GM10266 (cell line): ENCODE measurements at regions not wholly inside any gene's neighbourhood (a gene's known extent, or its start where the extent isn't known, plus 50 kb on each side); places are given as distances from the start of the nearest gene placed in this dataset.
A peak's percentile ranks its signal among the peaks of the same experiment; 100 is the strongest.

ENCODE experiments used
- DNase-seq: peaks from one replicate; pipeline ENCODE4 v3.0.0; 2012; ENCODE audit errors: extremely low spot score
- TF ChIP-seq, protein P1 (sequence below): IDR thresholded peaks from 2 replicates; pipeline ENCODE4 v1.5.1; 2012; ENCODE audit warnings: mild to moderate bottlenecking, low read depth; ENCODE audit not compliant: control insufficient read depth, insufficient read depth; ENCODE audit errors: missing control alignments

DNA sequence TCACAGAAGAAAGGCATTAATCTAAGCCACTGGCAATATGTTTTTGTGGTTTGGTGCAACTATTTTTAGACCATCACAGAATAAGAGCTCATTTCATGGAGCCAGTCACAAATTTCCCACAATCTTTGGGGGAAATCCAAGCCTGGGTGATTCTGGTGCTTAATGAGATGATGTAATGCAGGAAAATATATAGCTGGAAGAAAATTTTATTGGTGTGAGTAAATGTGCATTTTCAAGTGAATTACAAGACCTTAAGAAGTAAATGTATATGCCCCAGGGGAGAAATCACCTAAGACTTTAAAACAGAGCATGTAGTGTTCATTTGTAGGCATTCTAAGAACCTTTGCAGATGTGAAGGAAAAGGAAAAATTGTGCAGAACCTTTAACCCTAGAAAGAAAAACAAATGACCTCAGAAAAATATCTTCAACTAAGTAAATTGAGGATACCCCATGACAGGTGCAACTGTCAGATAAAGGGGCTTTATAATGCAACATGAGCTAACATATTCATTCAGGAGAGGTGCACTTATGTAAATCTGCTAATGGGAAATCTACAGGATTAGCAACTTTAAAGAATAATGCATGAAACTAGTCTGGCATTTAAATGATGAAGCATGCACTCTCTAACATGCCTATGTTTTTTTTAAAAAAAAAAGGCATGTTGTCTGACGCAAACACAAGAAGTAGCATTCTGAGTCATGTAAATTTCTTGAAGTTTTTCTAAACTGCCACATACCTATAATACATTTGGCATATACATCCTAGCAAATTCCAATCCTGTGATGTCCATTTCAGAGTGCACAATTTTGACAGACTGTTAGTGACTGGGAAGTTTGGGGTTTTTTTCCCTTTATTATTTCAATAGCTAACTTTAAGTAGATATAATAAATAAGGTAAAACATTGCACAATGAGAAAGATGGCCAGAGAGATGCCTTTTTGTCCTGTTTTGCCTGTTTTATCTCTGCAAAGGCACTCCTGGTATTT lies 105.1 kb downstream of the MEX3B start:
- no peak for DNase-seq
- TF ChIP-seq, protein P1, sequence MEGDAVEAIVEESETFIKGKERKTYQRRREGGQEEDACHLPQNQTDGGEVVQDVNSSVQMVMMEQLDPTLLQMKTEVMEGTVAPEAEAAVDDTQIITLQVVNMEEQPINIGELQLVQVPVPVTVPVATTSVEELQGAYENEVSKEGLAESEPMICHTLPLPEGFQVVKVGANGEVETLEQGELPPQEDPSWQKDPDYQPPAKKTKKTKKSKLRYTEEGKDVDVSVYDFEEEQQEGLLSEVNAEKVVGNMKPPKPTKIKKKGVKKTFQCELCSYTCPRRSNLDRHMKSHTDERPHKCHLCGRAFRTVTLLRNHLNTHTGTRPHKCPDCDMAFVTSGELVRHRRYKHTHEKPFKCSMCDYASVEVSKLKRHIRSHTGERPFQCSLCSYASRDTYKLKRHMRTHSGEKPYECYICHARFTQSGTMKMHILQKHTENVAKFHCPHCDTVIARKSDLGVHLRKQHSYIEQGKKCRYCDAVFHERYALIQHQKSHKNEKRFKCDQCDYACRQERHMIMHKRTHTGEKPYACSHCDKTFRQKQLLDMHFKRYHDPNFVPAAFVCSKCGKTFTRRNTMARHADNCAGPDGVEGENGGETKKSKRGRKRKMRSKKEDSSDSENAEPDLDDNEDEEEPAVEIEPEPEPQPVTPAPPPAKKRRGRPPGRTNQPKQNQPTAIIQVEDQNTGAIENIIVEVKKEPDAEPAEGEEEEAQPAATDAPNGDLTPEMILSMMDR = no peak

DNA sequence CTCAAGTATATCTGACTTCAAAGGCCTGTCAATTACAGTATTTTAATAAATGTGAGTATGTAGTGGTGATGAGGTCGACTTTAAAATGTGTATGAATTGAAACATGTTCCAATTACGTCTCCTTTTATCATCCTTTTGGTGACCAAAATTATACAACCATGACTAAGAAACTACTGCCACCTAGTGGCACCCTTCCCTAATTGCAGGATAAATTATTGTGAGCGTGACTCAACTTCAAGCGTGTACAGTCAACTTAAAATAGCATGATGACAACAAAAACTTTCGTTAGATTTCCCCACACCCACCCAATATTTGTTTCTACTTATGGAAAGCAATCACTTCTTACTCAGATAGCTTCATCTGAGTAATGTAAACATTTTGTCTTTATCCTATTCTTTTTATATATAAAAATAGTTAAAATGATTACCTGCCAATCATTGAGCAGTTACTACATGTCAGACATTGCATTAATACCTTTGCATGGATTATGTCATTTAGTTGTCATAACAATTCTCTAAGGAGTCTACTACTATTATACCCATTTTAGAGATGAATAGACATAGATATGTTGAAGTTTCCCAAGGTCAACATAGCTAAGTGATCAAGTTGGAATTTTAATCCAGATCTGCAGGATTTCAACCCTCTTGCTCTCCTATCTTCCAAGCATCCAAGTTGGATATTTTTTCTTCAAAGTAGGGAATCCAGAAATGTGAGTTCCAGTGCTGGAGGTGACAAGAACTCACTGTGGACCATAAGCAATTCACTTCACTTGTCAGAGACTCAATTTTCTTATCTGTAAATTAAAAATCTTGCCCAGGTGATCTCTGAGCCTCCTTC lies 106.0 kb downstream of the MEX3B start:
- TF ChIP-seq, protein P1 = peak; percentile 55
- peak; percentile 26 for DNase-seq

DNA sequence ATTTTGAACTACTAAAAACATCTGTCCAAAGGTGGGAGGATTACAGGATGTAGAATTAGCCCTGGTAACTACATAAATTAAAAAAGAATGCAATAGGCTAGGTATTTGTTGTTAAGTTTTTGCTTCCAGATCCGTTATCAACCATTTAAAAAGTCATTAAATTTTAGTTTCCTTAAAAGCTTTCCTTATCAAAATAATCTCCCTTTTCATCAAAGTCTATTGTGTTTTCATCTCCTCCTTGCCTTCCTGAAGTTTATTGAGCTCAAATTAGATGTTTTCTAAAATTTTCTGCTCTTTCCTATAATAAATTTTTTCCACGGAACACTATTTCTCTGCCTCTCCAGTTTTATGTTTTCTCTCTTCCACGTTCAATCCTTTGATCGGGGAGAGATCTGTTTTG lies 108.6 kb downstream of the MEX3B start:
- no peak for DNase-seq
- TF ChIP-seq, protein P1 = no peak

DNA sequence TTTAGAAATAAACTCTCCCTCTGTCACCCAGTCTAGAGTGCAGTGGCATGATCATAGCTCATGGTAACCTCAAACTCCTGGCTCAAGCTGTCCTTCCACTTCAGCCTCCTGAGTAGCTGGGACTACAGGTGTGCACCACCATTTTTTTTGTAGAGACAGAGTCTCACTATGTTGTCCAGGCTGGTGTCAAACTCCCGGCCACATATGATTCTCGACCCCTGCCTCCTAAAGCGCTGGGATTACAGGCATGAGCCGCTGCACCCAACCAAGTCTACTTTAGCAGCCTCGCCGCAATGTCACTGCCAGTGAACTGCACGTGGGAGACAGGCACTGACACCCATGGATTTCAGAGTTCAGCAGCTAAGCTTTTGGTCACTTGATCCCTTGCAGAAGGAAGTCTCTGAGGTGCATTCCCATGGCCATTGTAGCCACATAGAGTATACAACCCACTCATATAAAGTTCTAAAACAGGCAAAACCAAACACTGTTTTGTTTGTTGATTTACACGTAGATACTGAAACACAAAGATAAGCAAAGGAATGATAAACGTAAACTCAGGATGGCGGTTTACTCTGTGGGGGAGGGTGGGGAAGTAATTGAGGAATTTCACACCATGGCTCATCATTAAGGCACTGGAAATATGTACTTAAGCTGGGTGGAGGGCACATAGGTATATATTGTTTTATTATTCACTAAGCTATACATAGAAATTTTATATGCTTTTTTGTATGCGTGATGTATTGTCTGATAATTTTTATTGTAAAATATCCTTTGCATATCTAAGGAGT lies 115.0 kb downstream of the MEX3B start:
- DNase-seq = no peak
- TF ChIP-seq, protein P1 = no peak

DNA sequence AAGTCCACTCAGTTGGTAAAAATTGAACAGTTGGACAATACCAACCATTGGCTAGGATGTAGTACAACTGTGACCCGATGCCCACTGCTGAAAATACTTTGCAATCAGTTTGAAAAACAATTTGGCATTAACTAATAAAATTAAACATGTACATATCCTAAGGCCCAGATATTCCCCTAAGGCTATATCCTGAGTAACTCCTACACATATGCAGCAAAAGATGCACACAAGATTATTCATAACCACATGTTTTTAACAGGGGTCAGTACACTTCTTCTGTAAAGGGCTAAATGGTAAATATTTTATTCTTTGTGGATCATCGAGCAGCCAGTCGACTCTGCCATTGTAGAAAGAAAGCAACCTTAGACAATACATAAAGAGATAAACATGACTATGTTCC lies 116.3 kb downstream of the MEX3B start:
- DNase-seq = no peak
- TF ChIP-seq, protein P1 = no peak

DNA sequence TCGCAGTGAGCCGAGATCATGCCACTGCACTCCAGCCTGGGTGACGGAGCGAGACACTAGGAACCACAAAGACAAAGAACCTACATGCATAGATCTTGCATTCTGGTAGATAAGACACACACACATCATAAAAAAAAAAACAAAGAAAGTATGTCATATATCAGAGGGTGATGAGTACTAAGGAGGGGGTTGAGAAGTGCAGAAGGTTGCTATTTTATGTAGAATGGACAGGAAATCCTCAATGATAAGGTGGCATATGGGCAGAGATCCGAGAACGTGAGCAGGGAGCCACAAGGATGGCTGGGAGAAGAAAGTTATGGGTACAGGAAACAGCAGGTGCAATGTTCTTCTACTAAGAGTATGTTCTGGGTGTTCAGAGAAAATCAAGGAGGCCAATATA lies 118.8 kb downstream of the MEX3B start:
- DNase-seq = no peak
- TF ChIP-seq, protein P1 = no peak
